Kidney epithelial cell (primary cell): ENCODE measurements at regions not wholly inside any gene's neighbourhood (a gene's known extent, or its start where the extent isn't known, plus 50 kb on each side); places are given as distances from the start of the nearest gene placed in this dataset.

Experiments
- DNase-seq: peaks from one replicate; pipeline ENCODE4 v3.0.0-alpha.2; 2010; ENCODE audit warnings: low read depth
- H3K27me3 ChIP-seq: 2 replicates; pipeline ENCODE4 v1.6.0; 2011; ENCODE audit warnings: low read length; ENCODE audit not compliant: control insufficient read depth, insufficient read depth
- H3K36me3 ChIP-seq: 2 replicates; pipeline ENCODE4 v1.5.1; 2011; ENCODE audit warnings: low read length; ENCODE audit not compliant: control insufficient read depth, insufficient read depth
- H3K4me3 ChIP-seq: 2 replicates; pipeline ENCODE4 v1.5.1; 2011; ENCODE audit warnings: low read depth, mild to moderate bottlenecking, control low read depth, low read length
- TF ChIP-seq, protein P1 (sequence below): IDR thresholded peaks from 2 replicates; pipeline ENCODE4 v1.5.1; 2011; ENCODE audit warnings: mild to moderate bottlenecking, moderate library complexity, low read length, control low read depth, inconsistent platforms; ENCODE audit not compliant: insufficient read depth, poor library complexity, severe bottlenecking

DNA sequence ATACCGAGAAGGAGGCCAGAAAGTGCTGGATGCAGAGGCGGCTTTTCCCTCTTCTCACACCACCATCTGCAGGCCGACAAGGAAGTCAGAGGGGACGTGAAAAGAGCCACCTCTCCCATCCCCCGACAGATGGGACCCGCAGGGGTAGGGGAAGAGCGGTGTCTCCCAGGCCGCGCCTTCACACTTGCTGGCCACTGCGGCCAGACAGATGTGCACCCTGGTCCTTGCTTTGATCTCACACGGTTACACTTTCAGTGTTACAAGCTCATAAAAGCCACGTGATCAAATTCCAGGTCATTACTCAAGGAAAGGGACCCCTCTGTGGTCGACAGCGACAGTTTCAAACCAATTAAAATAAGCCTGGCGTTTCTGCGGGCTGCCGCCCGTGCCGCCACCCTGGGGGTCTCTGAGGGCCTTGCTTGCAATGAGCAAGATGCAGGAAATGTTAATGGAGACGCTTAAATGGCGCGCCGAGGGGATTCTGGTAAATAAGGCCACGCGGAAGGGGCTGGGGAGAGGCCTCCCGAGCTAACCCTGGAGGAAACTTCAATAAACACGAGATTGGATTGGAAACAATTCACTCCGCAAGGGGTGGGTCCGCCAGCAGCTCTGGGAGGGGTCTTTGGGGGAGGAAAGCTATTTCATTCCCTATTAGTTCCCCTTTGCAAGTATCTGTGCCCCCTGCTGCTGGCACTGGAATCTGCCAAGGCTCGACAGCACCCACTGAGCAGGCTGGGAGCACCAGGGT lies 240.9 kb downstream of the ENGASE start:
- TF ChIP-seq, protein P1, sequence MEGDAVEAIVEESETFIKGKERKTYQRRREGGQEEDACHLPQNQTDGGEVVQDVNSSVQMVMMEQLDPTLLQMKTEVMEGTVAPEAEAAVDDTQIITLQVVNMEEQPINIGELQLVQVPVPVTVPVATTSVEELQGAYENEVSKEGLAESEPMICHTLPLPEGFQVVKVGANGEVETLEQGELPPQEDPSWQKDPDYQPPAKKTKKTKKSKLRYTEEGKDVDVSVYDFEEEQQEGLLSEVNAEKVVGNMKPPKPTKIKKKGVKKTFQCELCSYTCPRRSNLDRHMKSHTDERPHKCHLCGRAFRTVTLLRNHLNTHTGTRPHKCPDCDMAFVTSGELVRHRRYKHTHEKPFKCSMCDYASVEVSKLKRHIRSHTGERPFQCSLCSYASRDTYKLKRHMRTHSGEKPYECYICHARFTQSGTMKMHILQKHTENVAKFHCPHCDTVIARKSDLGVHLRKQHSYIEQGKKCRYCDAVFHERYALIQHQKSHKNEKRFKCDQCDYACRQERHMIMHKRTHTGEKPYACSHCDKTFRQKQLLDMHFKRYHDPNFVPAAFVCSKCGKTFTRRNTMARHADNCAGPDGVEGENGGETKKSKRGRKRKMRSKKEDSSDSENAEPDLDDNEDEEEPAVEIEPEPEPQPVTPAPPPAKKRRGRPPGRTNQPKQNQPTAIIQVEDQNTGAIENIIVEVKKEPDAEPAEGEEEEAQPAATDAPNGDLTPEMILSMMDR: no peak
- DNase-seq: no peak
- H3K36me3 ChIP-seq: no peaks in the 10 kb centered on the region
- H3K4me3 ChIP-seq: no peak overlapping the region
- H3K27me3 ChIP-seq: peaks cover 30% of the 10 kb centered on the region

DNA sequence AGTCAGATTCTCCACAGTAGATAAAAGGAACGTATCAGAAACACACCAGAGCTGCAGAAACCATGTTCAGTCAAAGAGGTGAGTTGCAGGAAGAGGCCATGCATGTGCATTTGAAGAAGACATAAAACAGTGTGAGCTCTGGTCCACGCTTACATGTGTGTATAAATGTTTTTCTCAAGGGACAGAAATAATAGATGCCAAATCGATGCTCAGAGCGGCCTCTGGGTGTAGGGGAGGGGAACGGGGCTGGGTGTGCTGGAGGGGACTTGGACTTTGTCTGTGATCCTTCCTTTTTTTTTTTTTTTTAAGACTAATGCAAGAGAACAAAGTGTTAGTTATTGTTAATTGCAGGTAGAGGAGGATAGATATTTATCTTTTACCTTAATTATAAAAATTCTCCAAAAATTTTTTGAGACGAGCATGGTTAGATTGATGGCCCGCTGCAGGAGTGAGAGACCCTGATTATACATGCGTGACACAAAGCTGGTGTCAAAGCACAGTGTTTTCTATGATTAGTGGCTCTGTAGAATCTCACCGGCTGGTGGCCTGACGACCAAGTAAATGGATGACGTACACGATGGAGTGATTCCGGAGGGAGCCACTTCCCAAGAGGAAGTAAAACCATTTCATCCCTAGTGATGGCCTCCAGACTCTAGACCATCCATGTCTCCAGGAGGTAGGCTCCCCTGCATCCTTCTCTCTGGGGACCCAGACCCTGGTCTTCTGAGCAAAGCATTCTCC lies 240.2 kb downstream of the ENGASE start:
- H3K27me3 ChIP-seq: peaks cover 30% of the 10 kb centered on the region
- TF ChIP-seq, protein P1: no peak
- H3K36me3 ChIP-seq: no peaks in the 10 kb centered on the region
- no peak overlapping the region for H3K4me3 ChIP-seq
- DNase-seq: no peak

DNA sequence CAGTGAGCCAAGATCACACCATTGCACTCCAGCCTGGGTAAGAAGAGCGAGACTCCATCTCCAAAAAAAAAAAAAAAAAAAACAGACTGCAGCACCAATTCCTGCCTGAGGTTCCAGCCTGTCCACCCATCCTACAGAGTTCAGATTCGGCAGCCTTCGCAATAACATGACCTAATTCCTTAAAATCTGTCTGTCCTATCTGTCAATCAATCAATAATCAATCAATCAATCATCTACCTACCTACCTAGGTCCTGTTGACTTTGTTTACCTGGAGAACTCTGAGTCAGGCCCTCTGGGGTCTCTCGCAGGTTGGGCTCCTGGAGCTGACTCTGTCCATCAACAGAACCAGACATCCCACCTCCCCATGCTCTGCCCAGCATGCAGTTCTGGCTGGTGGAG lies 236.7 kb downstream of the ENGASE start:
- no peaks in the 10 kb centered on the region for H3K36me3 ChIP-seq
- no peak for DNase-seq
- TF ChIP-seq, protein P1: no peak
- H3K4me3 ChIP-seq: no peak overlapping the region
- peaks cover 39% of the 10 kb centered on the region for H3K27me3 ChIP-seq

DNA sequence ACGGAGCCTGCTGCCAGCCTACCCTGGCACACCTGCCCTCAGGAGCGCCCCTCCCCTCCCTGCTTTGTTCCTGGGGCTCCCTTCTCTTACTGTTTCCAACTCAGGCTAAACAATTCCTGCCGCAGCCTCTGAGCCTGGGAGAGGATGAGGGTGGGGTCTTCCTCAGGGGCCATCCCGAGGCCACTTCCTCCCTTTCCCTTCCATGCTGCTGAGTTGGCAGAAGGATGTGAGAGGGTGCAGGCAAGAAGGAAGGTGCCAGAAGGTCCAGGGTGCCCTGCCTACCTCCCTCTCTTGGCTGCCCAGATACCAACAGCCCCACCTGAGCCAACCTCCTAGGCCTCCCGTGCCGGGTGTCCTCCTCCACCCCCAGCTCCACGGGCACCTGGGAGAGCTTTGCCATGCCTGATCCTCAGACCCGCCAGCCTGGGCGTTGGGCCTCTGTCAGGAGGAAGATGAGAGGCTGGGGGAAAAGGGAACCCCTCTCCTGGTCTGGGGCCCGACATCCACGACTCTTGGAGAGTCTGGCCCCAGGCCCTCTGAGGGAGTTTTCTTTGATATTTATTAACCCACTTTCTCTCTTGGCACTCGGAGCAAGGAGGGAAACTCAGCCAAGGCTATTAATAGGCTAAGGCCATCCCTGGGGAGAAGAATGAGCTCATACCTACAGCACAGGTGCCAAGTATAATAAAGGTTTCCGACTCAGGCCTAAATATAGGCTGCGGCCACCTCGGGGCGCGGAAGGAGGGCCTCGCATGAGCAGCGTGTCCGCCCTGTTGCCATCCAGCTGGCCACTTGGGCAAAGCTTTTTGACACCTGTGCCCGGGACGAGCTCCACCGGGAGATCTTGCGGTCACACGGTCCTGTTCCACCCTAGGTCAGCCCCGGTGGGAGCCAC lies 232.0 kb downstream of the ENGASE start:
- Histone ChIP-seq H3K4me3 (no peak overlapping the region), H3K36me3 (no peaks in the 10 kb centered on the region), H3K27me3 (peaks cover 35% of the 10 kb centered on the region)
- no peak for DNase-seq
- TF ChIP-seq, protein P1: no peak

DNA sequence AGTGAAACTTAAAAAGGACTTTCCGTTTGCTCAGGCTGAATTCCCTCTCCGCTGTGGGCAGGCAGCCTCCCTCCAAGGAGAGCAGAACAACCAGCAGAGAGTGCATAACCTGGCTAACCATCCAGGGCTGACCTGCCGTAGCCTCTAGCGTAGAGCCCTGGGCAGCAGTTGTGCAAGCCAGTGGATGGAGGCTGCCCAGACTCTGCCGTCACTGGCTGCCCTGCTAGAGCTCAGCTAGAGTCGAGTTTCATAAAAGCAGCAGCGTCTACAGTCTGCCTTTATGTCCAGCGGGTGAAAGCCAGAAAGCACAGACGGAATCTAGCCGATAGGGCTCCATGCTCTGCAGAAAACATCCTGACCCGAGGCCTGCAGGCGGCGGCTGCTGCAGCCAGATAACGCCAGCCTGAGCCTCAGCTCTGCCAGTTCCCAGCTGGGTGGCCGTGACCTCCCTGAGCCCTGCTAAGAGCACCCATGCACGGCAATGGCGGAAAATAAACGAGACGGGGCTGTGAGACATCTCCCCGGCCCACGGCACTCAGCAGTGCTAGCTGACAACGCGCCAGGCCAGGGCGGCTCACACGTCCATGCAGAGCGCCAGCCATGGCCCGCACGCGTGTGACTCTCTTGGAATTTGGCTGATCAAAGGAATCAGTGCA lies 231.3 kb downstream of the ENGASE start:
- Histone ChIP-seq H3K4me3 (no peak overlapping the region), H3K36me3 (no peaks in the 10 kb centered on the region), H3K27me3 (peaks cover 35% of the 10 kb centered on the region)
- TF ChIP-seq, protein P1: no peak
- DNase-seq: no peak
